ENCODE measurements at regions not wholly inside any gene's neighbourhood (a gene's known extent, or its start where the extent isn't known, plus 50 kb on each side); places are given as distances from the start of the nearest gene placed in this dataset.

DNA sequence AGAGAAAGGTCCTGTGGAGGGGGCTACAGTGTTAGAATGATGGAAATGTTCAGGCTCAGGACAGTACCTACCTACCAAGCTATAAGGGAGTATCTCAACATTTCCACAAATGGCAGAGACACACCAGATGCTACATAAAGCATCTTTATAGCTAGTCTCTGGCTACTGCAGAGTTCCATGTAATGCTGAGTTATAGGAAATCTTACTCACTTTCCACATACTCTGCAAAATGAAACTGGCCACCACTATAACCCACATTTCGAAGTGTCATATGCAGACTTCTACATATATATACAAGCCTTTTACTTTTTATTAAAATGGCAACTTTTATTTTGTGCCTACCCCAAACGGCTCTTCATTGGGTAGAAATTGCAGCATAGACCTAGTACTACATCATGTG is 85.5 kb downstream of the FAS start:
- Mint-ChIP-seq H3K27ac (no peak overlapping the region), H3K27me3 (ENCODE audit: insufficient read depth) (no peaks in the 10 kb centered on the region), H3K4me1 (no peaks in the 10 kb centered on the region), H3K36me3 (ENCODE audit: low read depth) (no peaks in the 10 kb centered on the region), H3K9me3 (no peaks in the 10 kb centered on the region), H3K4me3 (no peak overlapping the region)
- Histone ChIP-seq H3K27ac (ENCODE audit: low read depth, low read length) (no peak overlapping the region), H3K9me3 (ENCODE audit: control insufficient read depth, low read length) (no peaks in the 10 kb centered on the region), H3K27me3 (ENCODE audit: control insufficient read depth, insufficient read depth, low read length, poor library complexity, severe bottlenecking) (no peaks in the 10 kb centered on the region), H3K36me3 (ENCODE audit: control insufficient read depth, insufficient read depth, low read length) (no peaks in the 10 kb centered on the region), H3K9ac (ENCODE audit: extremely low read depth, low read length, poor library complexity, severe bottlenecking) (no peak overlapping the region), H3K4me3 (ENCODE audit: low read length) (no peak overlapping the region), H3K4me1 (ENCODE audit: control insufficient read depth, insufficient read depth, low read length) (no peaks in the 10 kb centered on the region)
- no peak for DNase-seq
- TF ChIP-seq, protein P1, sequence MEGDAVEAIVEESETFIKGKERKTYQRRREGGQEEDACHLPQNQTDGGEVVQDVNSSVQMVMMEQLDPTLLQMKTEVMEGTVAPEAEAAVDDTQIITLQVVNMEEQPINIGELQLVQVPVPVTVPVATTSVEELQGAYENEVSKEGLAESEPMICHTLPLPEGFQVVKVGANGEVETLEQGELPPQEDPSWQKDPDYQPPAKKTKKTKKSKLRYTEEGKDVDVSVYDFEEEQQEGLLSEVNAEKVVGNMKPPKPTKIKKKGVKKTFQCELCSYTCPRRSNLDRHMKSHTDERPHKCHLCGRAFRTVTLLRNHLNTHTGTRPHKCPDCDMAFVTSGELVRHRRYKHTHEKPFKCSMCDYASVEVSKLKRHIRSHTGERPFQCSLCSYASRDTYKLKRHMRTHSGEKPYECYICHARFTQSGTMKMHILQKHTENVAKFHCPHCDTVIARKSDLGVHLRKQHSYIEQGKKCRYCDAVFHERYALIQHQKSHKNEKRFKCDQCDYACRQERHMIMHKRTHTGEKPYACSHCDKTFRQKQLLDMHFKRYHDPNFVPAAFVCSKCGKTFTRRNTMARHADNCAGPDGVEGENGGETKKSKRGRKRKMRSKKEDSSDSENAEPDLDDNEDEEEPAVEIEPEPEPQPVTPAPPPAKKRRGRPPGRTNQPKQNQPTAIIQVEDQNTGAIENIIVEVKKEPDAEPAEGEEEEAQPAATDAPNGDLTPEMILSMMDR (conservative IDR thresholded peaks at IDR 0.05), result no peak
- WGBS, 2 experiments (ENCODE audit: insufficient coverage in 1 of 2, insufficient read length in 1 of 2), result 86 to 94% methylated on average over 2 of the region's 2 CpGs

DNA sequence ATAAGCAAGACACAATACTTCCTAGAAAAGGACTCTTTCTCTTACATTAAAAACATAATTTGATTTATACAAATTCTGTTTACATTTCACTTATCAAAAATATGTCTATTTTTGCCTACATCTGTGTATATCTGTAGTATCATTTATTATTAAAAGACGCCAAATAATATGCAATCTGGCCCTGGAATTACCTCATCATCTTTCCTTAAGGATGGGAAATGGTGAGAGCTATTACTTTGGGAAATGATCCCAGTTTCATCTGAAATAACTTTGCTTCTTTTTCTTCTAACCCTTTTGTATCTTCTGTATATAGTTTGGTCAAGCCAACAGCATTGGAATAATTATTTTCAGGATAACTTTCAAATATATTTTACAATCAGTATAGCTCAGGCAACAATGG is 85.0 kb downstream of the FAS start:
- no peaks in the 10 kb centered on the region for H3K4me1 ChIP-seq (ENCODE audit: control insufficient read depth, insufficient read depth, low read length)
- no CpG with 5 or more reads among the region's 1 CpG for WGBS, 2 experiments (ENCODE audit: insufficient coverage in 1 of 2, insufficient read length in 1 of 2)

DNA sequence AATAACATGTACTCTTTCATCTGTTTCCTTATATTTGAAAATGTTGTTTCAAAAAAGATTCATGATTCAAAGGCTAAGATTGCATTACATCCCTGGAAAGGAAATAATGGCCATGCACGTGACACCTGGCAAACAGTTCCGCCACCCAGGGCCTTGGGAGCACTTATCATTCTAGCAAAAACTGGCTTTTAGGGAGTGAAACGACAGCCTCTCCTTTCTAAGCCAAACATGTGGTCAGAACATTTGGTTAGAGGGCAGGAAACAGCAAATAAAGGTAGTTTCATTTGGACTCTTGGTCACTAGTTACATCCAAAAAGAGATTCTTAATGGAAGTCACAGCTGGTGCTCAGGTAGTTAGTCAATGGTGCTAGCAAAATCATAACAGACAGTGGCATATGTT is 83.5 kb downstream of the FAS start:
- Histone ChIP-seq H3K27ac (ENCODE audit: low read depth, low read length) (no peak overlapping the region), H3K9ac (ENCODE audit: extremely low read depth, low read length, poor library complexity, severe bottlenecking) (no peak overlapping the region), H3K27me3 (ENCODE audit: control insufficient read depth, insufficient read depth, low read length, poor library complexity, severe bottlenecking) (no peaks in the 10 kb centered on the region), H3K9me3 (ENCODE audit: control insufficient read depth, low read length) (no peaks in the 10 kb centered on the region), H3K36me3 (ENCODE audit: control insufficient read depth, insufficient read depth, low read length) (no peaks in the 10 kb centered on the region), H3K4me1 (ENCODE audit: control insufficient read depth, insufficient read depth, low read length) (no peaks in the 10 kb centered on the region), H3K4me3 (ENCODE audit: low read length) (no peak overlapping the region)
- Mint-ChIP-seq H3K4me1 (no peaks in the 10 kb centered on the region), H3K4me3 (no peak overlapping the region), H3K36me3 (ENCODE audit: low read depth) (no peaks in the 10 kb centered on the region), H3K27ac (no peak overlapping the region), H3K27me3 (ENCODE audit: insufficient read depth) (no peaks in the 10 kb centered on the region), H3K9me3 (no peaks in the 10 kb centered on the region)
- TF ChIP-seq, protein P1 (conservative IDR thresholded peaks at IDR 0.05), result no peak
- no peak for DNase-seq
- WGBS, 2 experiments (ENCODE audit: insufficient coverage in 1 of 2, insufficient read length in 1 of 2), result 91 to 100% methylated on average over 2 to 3 of the region's 3 CpGs

More for the DNA sequence above, 85.0 kb downstream of the FAS start:
- Histone ChIP-seq H3K27me3 (ENCODE audit: control insufficient read depth, insufficient read depth, low read length, poor library complexity, severe bottlenecking) (no peaks in the 10 kb centered on the region), H3K9me3 (ENCODE audit: control insufficient read depth, low read length) (no peaks in the 10 kb centered on the region), H3K36me3 (ENCODE audit: control insufficient read depth, insufficient read depth, low read length) (no peaks in the 10 kb centered on the region), H3K27ac (ENCODE audit: low read depth, low read length) (no peak overlapping the region), H3K4me3 (ENCODE audit: low read length) (no peak overlapping the region), H3K9ac (ENCODE audit: extremely low read depth, low read length, poor library complexity, severe bottlenecking) (no peak overlapping the region)
- no peak overlapping the region for H3K4me3 Mint-ChIP-seq
- DNase-seq, result no peak
- no peaks in the 10 kb centered on the region for H3K4me1 Mint-ChIP-seq
- H3K36me3 Mint-ChIP-seq (ENCODE audit: low read depth), result no peaks in the 10 kb centered on the region
- H3K27ac Mint-ChIP-seq, result no peak overlapping the region
- TF ChIP-seq, protein P1 (conservative IDR thresholded peaks at IDR 0.05), result no peak
- H3K9me3 Mint-ChIP-seq, result no peaks in the 10 kb centered on the region
- H3K27me3 Mint-ChIP-seq (ENCODE audit: insufficient read depth), result no peaks in the 10 kb centered on the region

All from endodermal cell (in vitro differentiated cells).